GM18517 (cell line): ENCODE measurements at regions not wholly inside any gene's neighbourhood (a gene's known extent, or its start where the extent isn't known, plus 50 kb on each side); places are given as distances from the start of the nearest gene placed in this dataset.
"Not testable (repeated sequence)": the region's sequence is repeated elsewhere in the genome, so short reads cannot be mapped to it uniquely, and the experiment has no call there.

Experiments used
- ATAC-seq: cut with Tn5 transposase; IDR thresholded peaks from one replicate; pipeline ENCODE4 v1.9.1; 2021; ENCODE audit warnings: mild to moderate bottlenecking, moderate library complexity; ENCODE audit not compliant: unreplicated experiment

DNA sequence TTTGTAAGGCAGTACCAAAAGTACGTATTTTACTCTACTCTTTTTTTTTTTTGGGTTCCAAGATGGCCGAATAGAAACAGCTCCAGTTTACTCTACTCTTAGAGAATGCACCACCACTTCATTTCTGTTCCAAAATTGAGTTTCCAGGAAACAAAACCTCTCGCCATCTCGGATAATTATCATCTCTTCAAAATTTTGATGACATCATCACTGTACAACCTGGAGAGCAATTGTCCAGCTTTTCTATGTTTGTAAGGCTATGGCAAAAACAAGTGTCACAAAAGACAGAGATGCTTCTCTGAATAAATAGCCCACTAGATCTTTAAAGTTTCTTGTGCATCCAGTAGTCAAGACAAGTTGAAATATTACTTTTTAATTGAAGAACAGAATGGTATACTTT, 1631.9 kb upstream of the CDH6 start:
- ATAC-seq = no peak

DNA sequence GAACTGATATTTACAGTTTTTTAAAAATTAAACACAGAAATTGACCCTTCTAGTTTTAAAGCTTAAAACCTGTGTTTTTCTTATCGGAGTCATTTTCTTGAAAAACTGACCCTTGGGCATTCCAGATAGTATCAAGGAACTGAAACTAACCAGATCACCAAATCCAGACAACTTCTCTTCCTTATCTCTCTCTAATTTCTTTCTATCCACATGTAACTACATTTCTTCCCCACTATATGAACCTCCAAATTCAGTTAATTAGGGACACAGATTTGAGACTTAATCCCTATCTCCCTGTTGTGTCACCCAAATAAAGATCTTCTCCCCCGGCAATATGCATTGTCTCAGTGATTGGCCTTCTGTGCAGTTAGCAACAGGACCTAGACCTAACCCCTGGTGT, 1643.0 kb upstream of the CDH6 start:
- no peak for ATAC-seq

DNA sequence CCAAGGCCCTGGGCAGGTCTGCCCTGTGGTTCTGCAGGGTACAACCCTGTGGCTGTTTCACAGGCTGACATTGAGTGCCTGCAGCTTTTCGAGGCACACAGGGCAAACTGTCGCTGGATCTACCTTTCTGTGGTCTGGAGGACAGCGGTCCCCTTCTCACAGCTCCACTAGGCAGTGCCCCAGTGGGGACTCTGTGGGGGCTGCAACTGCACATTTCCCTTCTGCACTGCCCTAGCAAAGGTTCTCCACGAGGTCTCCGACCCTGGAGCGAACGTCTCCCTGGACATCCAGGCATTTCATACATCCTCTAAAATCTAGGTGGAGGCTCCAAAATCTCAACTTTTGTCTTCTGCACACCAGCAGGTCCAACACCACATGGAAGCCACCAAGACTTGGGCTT, 1645.2 kb upstream of the CDH6 start:
- ATAC-seq = no peak

DNA sequence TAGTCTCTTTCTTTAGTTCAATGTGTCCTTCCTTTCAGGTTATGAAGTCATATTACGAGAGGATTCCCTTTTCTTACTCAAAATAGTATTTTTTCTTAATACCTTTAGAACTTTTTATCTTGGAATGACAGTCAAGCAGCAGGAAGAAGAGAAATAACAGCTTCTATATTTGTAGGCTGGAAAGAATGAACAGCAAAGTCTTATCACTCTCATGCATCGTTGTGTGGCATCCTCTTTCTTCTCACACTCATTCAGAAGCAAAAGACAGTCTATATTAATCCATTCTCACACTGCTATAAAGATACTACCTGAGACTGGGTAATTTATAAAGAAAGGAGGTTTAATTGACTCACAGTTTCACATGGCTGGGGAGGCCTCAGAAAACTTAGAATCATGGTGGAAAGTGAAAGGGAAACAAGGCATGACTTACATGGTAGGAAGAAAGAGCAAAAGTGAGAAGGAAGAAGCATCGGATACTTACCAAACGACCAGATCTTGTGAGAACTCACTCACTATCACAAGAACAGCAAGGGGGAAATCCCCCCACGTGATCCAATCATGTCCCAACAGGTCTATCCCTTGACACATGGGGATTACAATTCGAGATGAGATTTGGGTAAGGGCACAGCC, 1646.1 kb upstream of the CDH6 start:
- no peak for ATAC-seq

DNA sequence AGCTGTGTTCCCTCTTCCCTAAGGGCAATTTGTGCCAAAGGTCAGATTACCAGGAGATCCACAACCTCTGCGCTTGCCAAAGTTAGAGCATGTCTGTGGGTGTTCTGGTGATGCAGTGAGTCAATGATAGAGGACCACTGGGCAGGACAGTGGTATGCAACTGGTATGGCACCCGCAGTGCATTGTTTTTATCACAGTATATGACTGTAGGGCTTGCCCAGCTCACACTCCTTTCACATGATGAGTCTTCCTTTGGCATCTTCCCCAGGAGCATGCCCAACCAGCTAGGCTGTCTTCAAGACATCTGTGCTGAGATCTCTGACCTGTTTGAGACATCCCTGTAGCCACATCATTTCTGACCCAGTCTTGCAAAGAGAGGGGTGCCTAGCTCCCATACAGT, 1650.0 kb upstream of the CDH6 start:
- no peak for ATAC-seq

DNA sequence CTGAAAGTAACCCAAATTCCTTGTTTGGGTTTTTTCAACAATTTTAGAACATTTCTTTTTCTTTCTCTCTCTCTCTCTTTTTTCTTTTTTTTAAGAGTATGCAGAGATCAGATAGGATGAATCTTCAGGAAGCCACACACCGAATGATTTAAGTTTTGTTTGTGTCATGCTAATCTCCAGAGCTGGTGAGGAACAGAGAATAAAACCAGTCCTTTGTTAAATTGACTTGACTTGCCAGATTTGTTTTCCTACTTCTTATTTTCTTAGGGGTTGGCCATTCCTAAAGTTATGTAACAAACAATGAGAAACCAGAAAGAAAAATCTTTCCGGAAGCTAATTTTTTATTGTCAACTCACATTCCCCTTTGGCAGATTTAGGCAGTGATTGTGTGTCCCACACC, 1669.3 kb upstream of the CDH6 start:
- no peak for ATAC-seq

DNA sequence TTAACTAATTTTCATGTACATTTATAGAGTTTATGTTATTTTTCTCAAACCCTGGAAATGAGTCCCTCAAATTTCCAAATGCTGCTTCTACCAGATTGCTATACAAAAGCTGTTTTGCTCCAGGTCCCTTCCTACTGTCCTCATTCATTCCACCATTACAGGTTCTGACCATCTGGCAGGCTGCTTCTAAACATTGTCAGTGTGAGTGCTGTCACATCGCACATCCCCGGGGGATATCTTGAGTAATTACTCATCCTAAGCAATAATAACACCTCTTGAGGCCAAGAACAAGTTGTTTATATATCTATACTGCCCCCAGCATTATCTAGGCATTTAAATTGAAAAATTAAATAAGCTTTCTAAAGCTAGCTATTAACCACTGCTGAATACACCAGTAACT, 1675.3 kb upstream of the CDH6 start:
- ATAC-seq = no peak

DNA sequence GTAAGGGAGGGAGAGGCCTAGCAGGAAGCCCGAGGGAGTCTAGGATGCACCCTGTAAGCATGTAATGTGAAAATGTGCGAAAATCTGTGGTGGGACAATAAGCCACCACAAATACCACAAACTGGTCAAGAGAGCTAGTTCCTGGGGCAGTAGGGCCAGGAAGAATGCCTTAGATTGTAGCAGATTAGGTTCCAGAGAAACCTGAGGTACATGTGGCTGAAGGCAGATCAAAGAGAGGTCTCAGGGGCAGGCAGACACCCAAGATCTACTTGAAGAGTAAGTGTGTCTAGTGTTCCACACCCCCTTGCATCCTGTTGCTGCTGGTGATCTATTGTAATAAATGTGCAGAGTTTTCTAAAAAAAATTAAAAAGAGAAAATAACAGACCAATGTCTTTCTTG, 1677.3 kb upstream of the CDH6 start:
- no peak for ATAC-seq

DNA sequence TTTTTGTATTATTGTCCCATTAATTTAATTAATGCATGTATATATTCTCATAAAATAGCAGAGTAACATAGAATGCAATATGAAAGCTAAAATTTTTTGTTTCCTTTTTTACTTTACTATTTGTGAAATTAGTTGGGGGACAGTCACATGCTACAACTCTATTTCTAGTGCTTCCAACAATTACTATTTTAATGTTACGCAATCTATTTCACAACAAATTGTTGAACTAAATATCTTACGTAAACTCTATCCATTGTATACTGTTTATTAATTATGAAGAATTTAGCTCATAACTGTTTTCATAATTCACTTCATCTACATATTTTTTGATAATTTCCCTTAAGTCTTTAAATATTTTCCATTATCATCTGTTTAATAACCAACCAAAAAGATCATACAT, 1685.4 kb upstream of the CDH6 start:
- no peak for ATAC-seq

DNA sequence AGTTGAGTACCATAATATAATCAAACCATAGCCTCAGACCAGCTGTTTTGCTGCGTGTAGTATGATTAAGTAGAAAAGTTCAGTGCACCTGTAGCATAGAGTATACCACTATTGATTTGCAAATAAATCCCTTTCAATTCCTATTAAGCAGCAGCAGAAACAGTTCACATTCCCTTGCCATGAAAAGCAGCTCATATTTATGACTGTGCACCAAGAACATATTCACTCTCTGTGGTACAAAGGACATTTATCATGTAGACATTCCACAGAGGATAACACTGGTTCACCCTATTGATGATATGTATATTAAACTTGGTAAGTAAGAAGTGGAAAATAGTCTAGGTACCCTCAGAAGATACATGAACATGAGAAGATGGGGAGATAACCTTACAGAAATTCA, 1689.1 kb upstream of the CDH6 start:
- no peak for ATAC-seq

DNA sequence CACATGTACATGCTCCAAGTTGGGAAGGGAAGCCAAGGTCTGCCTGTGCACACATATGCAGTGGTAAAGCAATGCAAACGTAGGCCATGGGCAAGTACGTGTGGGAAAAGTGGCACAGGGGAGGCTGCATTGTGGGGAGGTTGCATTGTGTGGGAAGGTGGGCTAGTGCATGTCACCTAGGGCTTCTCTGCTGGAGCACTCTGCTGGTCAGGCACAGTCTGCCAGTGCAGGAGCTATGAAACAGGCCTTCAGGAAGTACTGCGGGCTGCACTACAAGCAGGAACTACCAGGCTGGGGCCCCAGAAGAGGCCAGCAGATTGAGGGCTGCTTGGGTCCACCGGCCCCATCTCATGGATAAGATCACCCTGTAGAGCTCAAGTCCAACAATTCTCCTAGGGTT, 1694.6 kb upstream of the CDH6 start:
- no peak for ATAC-seq

DNA sequence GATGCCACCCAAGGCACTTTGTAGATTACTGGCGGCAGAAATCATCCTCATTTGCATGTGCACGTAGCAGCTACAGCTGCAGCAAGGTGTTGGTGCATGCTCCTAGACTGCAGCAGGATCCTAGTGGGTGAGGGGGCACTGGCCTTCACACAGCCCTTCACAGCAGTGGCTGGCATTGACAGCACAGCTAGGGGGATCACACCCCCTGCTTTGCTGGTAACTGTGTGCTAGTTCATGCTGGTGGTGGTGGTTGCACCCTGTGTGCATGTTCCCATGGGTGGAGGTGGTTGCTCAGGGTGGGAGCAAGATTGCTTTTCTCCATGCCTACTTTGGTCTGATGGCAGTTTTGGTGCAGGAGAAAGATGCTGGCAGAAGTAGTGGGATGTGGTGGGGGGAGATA, 1695.1 kb upstream of the CDH6 start:
- no peak for ATAC-seq

DNA sequence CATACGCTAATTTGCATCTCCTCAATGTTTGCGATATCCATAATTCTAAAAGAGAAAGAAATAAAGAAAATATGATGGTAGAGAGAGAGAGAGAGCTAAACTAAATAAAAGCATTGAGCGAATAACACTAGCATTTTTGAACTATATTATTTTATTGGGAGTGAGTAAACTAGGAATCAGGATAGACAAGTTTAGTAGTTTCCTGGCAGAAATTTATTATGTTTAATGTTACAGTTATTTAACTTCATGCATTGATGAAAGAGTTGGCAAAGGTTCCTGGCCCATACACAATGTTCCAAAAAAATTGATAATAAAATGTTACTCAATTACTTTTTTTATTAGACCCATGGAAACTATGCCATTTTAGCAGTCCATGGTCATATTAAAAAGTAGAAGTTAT, 1708.2 kb upstream of the CDH6 start:
- ATAC-seq = no peak

DNA sequence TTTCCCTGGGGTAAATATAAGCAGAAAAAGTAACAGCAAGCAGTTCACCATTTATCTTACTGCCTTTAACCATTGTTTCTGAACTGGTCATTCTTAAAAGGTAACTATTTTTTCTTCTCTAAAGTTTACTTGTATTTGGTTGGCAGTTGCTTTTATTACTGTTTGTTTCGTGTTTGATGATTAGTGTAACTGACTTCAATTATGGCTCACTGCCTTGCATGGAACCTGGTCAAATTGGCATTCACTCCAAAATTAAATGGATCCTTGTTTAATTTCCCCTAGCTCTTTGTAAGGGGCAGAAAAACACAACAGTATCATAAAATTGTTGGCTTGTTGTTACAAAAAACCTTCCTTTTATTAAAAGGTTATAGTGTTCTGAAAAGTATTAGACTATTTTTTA, 1723.9 kb upstream of the CDH6 start:
- no peak for ATAC-seq

DNA sequence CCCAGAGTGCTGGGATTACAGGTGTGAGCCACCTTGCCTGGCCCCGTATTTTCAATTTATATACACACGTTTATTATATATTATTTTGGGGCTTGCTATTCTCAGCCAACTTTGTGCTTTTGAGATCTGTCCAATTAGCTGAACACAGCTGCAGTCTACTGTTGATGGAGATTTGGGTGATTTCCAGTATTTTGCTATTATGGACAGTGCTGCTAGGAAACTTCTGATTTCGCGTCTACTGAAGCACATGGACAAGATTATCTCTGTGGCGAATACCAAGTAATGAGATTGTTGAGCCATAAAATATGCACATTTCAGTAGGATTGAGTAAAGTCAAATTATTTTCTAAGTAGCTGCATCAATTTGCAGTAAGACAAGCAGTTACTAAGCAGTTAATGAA, 1731.2 kb upstream of the CDH6 start:
- no peak for ATAC-seq

DNA sequence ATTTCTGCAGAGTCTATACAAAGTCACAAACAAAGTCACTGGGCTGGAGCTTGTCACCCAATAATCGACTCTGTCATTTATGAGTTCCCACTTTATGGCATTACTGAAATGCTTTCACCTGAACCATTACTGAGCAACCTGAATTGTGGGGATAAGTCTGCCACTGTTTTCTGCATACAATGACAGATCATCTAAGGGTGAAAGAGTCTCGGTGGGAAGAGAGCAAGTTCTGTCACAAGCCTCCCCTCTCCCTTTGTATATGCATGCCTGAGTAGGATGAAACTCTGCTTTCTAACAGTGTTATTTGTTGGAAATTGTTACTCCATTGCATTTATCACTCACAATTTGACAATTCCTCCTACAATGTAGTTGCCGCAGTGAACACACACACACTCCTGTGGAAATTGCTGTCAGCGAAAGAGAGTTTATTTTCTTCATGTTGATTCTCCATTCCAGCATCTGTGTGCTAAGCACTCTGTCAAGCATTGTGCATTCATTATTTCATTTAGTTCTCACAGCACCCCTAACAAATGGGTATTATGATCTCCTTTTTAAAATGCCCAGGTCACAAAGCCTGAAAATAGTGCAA, 1732.4 kb upstream of the CDH6 start:
- ATAC-seq = no peak

DNA sequence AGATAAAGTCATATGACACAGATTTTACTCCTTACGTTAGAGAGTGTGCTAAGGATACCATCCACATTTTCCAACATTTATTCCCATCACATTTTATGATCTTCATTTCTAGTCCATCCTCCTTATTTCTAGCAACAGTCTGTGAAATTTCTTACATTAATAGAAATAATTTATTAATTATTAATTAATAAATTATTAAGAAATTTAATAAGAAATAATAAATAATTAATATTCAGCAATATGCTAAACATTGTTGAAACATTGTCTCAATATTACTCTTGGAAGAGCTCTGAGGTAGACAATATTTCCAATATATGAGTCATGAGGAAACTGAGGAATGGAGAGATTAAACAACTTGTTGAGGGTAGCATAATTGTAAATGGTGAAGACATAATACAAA, 1742.5 kb upstream of the CDH6 start:
- not testable (repeated sequence) for ATAC-seq

DNA sequence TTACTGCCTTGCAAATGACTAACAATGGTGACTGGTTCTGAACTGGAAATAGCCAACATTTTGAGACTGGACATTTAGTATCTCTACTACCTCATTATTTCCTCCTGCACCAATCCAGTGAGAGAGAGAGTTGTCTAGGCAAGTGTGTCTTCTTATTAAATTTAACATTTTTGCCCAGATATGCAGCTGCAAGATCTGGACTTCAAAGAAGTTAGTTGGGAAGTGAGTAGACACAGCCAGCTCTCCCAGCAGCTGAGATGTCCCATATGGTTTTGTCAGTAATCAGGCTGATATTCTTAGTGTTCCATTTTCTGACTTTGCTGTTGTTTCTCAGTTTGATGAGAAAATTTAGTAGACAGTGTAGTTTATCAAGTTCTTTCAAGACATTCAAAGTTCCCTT, 1778.8 kb upstream of the CDH6 start:
- ATAC-seq = no peak

DNA sequence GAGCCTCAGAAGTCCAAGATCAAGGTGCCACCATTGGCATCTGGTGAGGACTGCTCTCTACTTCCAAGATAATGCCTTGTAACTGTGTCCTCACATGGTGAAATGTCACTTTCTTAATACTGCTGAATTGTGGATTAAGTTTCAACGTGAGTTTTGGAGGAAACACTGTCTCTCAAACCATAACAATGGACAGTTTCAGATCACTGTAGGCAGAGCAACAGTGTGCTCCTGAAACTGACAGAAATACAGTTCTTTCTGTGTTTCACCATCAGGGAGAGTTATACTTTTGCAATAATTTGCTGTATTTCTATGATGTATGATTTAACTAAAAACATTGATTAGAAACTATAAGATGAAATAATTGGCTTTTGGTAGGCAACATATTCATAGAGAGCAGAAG, 1780.5 kb upstream of the CDH6 start:
- ATAC-seq = no peak

DNA sequence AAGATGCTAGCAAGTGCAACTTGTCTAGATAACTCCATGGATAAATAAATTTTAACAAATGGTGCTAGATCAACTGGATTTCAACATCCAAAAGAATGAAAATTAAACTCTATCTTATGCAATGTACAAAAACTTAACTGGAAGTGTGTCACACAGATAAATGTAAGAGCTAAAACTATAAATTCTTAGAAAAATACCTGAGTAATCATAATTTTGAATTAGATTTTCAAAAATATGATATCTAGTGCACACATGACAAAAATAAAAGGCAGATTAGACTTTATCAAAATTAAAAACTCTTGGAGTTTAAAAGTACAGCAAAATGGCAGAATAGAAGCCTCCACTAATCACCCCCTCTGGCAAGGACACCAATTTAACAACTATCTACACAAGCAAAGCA, 1791.2 kb upstream of the CDH6 start:
- no peak for ATAC-seq

DNA sequence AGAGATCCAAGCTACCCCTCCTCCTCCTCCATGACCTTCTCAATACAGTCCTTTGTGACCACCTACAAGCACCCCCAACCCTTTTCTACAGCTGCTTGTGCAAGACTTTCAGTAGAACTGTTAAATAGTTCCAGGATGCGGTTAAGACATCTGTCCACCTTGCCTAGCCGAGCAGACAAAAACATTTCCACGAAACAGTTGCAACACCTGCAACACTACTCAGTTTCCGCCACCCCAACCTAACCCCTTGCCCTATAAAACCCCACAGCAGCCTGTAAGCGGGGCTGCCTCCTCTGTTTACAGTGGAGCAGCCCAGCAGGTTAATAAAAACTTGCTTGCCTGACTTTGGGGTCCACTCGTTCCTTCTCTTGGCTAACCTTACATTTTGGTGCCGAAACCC, 1803.5 kb upstream of the CDH6 start:
- no peak for ATAC-seq

DNA sequence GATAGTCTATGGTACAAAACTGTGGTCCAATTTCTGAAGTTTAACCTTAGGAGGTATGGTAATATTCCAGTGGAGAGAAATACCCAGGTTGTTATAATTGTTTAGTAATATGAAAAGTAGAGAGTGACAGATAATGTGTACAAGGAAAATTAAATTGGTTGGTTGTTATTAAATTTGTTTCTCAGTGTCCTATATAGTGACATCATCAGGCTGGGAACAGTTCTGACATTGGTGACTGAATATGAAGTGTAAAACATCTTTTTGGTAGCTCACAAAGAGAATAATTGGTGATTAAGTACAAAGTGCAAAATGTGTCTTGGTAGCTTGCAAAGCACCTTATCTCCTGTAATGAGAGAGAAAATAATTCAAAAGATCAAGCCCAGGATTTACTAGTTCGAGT, 1806.1 kb upstream of the CDH6 start:
- ATAC-seq = no peak

DNA sequence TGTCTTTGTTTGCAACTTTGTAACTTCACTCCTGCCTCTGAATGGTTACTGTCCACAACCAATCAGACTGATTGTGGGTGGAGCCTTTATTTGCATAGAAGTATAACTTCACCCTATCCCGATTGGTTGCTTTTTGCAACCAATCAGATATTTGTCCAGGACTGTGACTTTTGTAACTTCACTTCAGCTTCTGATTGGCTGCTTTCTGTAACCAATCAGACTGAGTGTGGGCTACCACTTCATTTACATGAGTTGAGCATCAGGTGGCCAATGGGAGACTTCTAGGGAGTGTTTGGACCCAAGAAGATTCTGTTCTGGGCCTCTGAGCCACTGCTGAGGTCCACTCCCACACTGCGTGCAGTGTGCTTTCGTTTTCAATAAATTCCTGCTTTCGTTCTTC, 1810.7 kb upstream of the CDH6 start:
- no peak for ATAC-seq
